ENCODE measurements at regions not wholly inside any gene's neighbourhood (a gene's known extent, or its start where the extent isn't known, plus 50 kb on each side); places are given as distances from the start of the nearest gene placed in this dataset.

- H3K4me3 ChIP-seq (replicated peaks; ENCODE audit: insufficient read depth, low read length), result no peak overlapping the region
- H3K27me3 ChIP-seq (ENCODE audit: insufficient read depth, poor library complexity, severe bottlenecking), result no peaks in the 10 kb centered on the region
- no peak overlapping the region for H3K27ac ChIP-seq (replicated peaks)
- DNase-seq (ENCODE audit: low read depth in 1 of 2, low spot score in 1 of 2), result no peak
- TF ChIP-seq CTCF (IDR thresholded peaks at IDR 0.05; ENCODE audit: insufficient read depth, low read length) (no peak), POLR2AphosphoS5 (IDR thresholded peaks at IDR 0.05; ENCODE audit: low read depth) (no peak), GABPA (IDR thresholded peaks at IDR 0.05; ENCODE audit: low read depth) (no peak), SPI1 (IDR thresholded peaks at IDR 0.05; ENCODE audit: borderline replicate concordance, low read depth) (no peak)
- TF ChIP-seq, protein P1, sequence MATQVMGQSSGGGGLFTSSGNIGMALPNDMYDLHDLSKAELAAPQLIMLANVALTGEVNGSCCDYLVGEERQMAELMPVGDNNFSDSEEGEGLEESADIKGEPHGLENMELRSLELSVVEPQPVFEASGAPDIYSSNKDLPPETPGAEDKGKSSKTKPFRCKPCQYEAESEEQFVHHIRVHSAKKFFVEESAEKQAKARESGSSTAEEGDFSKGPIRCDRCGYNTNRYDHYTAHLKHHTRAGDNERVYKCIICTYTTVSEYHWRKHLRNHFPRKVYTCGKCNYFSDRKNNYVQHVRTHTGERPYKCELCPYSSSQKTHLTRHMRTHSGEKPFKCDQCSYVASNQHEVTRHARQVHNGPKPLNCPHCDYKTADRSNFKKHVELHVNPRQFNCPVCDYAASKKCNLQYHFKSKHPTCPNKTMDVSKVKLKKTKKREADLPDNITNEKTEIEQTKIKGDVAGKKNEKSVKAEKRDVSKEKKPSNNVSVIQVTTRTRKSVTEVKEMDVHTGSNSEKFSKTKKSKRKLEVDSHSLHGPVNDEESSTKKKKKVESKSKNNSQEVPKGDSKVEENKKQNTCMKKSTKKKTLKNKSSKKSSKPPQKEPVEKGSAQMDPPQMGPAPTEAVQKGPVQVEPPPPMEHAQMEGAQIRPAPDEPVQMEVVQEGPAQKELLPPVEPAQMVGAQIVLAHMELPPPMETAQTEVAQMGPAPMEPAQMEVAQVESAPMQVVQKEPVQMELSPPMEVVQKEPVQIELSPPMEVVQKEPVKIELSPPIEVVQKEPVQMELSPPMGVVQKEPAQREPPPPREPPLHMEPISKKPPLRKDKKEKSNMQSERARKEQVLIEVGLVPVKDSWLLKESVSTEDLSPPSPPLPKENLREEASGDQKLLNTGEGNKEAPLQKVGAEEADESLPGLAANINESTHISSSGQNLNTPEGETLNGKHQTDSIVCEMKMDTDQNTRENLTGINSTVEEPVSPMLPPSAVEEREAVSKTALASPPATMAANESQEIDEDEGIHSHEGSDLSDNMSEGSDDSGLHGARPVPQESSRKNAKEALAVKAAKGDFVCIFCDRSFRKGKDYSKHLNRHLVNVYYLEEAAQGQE (IDR thresholded peaks at IDR 0.05; ENCODE audit: insufficient replicate concordance, low read depth), result no peak
These were observed 234.9 kb downstream of the OSR1 start for GRCh38 chr2:19123556-19123955.

DNA sequence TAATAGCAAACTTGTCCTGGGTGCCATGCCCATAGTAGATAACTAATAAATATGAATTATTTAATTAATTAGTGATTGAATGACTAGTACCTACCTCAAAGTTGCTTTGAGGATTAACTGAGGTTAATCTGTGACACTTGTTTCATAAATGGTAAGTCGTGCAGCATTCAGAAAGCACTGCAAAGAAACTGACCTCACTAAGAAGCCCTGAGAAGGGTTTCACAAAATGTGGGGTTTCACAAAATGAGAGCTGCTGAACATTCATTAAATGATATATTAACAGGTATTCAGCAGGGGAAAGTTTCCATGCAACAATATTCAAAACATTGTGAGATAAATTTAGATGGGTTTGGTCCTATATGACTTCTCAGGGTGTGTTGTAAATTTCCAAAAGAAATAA lies 236.2 kb downstream of the OSR1 start:
- no peak for DNase-seq (ENCODE audit: low read depth in 1 of 2, low spot score in 1 of 2)
- TF ChIP-seq POLR2AphosphoS5 (IDR thresholded peaks at IDR 0.05; ENCODE audit: low read depth) (no peak), CTCF (IDR thresholded peaks at IDR 0.05; ENCODE audit: insufficient read depth, low read length) (no peak)
- H3K4me3 ChIP-seq (replicated peaks; ENCODE audit: insufficient read depth, low read length), result no peak overlapping the region
- H3K27ac ChIP-seq (replicated peaks), result no peak overlapping the region
- no peaks in the 10 kb centered on the region for H3K27me3 ChIP-seq (ENCODE audit: insufficient read depth, poor library complexity, severe bottlenecking)

DNA sequence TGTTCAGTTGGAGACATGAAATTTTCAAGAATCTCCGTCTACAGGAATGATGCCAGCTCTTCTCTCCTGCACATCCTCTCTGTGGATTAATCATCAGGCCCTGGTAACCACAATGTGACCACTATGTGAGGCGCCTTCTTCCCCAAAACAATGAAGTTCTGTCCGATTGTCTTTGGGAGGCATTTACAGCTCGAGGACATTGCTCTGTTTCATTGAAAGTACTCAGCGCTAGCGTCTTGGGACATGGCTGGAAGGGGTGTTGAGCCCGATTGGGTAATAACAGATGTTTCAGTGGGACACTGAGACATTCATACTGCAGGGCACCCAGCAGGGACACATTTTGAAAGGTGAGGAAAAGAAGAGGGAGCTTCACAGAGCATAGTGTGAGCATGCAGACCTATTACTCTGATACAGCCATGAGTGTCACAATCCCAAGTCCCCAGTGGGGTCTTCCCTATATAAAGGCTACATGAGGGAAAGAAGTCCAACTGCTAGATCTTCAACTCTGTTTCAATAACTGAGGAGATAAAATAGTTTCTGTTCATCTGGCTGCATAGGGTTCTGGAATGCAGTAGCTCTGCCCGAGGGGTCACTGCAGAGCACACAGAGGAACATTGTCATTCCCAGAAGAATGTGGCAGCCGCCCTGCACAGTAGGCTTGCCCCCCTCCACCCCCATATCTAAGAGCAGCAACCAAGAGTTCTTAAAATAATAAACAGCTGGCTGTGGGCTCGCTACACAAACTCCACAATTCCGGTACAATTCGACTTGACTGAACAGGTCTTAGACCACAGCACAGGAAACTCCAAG lies 237.3 kb downstream of the OSR1 start:
- peak in 1 of 2 experiments; percentile 6 for DNase-seq (ENCODE audit: low read depth in 1 of 2, low spot score in 1 of 2)
- H3K27me3 ChIP-seq (ENCODE audit: insufficient read depth, poor library complexity, severe bottlenecking), result no peaks in the 10 kb centered on the region
- H3K4me3 ChIP-seq (replicated peaks; ENCODE audit: insufficient read depth, low read length), result no peak overlapping the region
- no peak overlapping the region for H3K27ac ChIP-seq (replicated peaks)
- TF ChIP-seq POLR2AphosphoS5 (IDR thresholded peaks at IDR 0.05; ENCODE audit: low read depth) (no peak), SPI1 (IDR thresholded peaks at IDR 0.05; ENCODE audit: borderline replicate concordance, low read depth) (no peak), CTCF (IDR thresholded peaks at IDR 0.05; ENCODE audit: insufficient read depth, low read length) (no peak), GABPA (IDR thresholded peaks at IDR 0.05; ENCODE audit: low read depth) (no peak)
- TF ChIP-seq, protein P1 (IDR thresholded peaks at IDR 0.05; ENCODE audit: insufficient replicate concordance, low read depth), result no peak

DNA sequence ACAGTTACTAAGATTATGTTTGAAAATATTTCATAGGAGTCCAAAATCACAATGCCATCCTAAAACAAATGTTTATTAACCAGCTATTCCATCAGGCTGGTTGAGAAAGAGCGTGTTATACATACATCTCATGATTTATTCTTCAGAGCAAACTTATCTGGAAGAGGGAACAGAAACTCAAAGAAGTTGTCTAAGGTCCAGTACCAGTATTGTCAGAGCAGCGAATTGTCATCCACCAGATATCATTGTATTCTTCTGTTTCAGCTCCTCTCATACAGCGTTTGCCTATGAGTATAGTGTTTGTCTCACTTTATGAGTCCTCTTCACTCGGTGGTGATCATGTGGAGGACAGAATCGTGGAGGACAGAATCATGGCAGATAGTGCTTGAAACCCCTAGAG lies 238.2 kb downstream of the OSR1 start:
- H3K4me3 ChIP-seq (replicated peaks; ENCODE audit: insufficient read depth, low read length), result no peak overlapping the region
- no peak for DNase-seq (ENCODE audit: low read depth in 1 of 2, low spot score in 1 of 2)
- H3K27ac ChIP-seq (replicated peaks), result no peak overlapping the region
- H3K27me3 ChIP-seq (ENCODE audit: insufficient read depth, poor library complexity, severe bottlenecking), result no peaks in the 10 kb centered on the region
- no peak for TF ChIP-seq POLR2AphosphoS5 (IDR thresholded peaks at IDR 0.05; ENCODE audit: low read depth)
- TF ChIP-seq GABPA (IDR thresholded peaks at IDR 0.05; ENCODE audit: low read depth), result no peak
- no peak for TF ChIP-seq CTCF (IDR thresholded peaks at IDR 0.05; ENCODE audit: insufficient read depth, low read length)
